ENCODE measurements at regions not wholly inside any gene's neighbourhood (a gene's known extent, or its start where the extent isn't known, plus 50 kb on each side); places are given as distances from the start of the nearest gene placed in this dataset.

DNA sequence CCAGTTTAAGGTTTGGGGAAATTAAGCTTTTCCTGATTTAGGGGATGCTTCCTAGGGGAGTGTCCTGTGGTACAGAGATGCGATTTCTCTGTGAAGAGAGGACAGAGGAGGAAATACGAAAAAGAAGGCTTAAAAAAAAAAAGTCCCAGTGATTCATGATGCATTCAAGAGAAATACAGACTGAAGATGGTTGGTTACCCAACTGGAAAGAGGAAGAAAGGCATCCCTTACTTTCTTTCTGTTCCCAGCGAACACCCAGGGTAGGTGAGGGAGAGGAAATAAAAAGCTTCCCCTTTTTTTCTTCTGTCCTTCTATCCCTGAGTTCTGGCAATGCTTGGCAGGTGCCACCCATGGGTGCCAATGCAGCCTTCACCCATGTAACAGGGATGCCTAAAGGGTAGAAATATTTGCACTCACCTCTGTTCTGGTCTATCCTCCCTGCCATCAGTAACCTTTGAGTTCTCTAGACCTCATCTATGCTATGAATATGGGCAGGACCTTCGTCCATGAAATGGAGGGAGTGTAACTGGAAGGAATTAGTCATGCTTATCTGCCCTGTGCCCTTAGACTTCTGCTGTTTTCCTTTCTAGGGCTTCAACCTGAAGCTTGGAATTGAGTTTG is 230.1 kb upstream of the GALNTL6 start:
- TF ChIP-seq CTCF (IDR thresholded peaks at IDR 0.05; ENCODE audit: insufficient read depth, low read depth, low read length), result no peak
- no peak for TF ChIP-seq EZH2 (IDR thresholded peaks at IDR 0.05; ENCODE audit: insufficient read depth, low read length)

Measured in astrocyte (in vitro differentiated cells and primary cell).